Ishikawa (cell line): ENCODE measurements at regions not wholly inside any gene's neighbourhood (a gene's known extent, or its start where the extent isn't known, plus 50 kb on each side); places are given as distances from the start of the nearest gene placed in this dataset.

Experiments
- CEBPB ChIP-seq: IDR thresholded peaks from 2 replicates; pipeline ENCODE4 v1.6.1; 2012
- CREB1 ChIP-seq: IDR thresholded peaks from 2 replicates; pipeline ENCODE4 v1.6.1; 2012; ENCODE audit warnings: low read depth
- EGR1 ChIP-seq: IDR thresholded peaks from 2 replicates; pipeline ENCODE4 v1.6.1; 2012
- EP300 ChIP-seq: IDR thresholded peaks from 2 replicates; pipeline ENCODE4 v1.6.1; 2012; ENCODE audit warnings: borderline replicate concordance
- FOXM1 ChIP-seq: IDR thresholded peaks from 2 replicates; pipeline ENCODE4 v1.6.1; 2012; ENCODE audit warnings: low read depth, borderline replicate concordance
- MAX ChIP-seq: IDR thresholded peaks from 2 replicates; pipeline ENCODE4 v1.6.1; 2012
- NFIC ChIP-seq: IDR thresholded peaks from 2 replicates; pipeline ENCODE4 v1.6.1; 2012
- RAD21 ChIP-seq: IDR thresholded peaks from 2 replicates; pipeline ENCODE4 v1.6.1; 2012; ENCODE audit warnings: low read depth
- REST ChIP-seq: IDR thresholded peaks from 2 replicates; pipeline ENCODE4 v1.6.1; 2012; ENCODE audit warnings: low read depth, mild to moderate bottlenecking
- TAF1 ChIP-seq: IDR thresholded peaks from 2 replicates; pipeline ENCODE4 v1.6.1; 2012; ENCODE audit warnings: low read depth, mild to moderate bottlenecking
- TCF12 ChIP-seq: IDR thresholded peaks from 2 replicates; pipeline ENCODE4 v1.6.1; 2012; ENCODE audit warnings: low read depth
- TEAD4 ChIP-seq: IDR thresholded peaks from 2 replicates; pipeline ENCODE4 v1.6.1; 2012
- USF1 ChIP-seq: IDR thresholded peaks from 2 replicates; pipeline ENCODE4 v1.6.1; 2012
- YY1 ChIP-seq: IDR thresholded peaks from 2 replicates; pipeline ENCODE4 v1.6.1; 2012; ENCODE audit warnings: low read depth
- ZBTB7A ChIP-seq: IDR thresholded peaks from 2 replicates; pipeline ENCODE4 v1.6.1; 2012; ENCODE audit warnings: low read depth

- TF ChIP-seq CEBPB (no peak), ZBTB7A (no peak), FOXM1 (no peak), YY1 (no peak), CREB1 (no peak), RAD21 (no peak), EP300 (no peak), TAF1 (no peak), TCF12 (no peak), REST (no peak), EGR1 (no peak), MAX (no peak), NFIC (no peak), USF1 (no peak)
Observed at GRCh38 chr1:38744452-38745350, 114.9 kb downstream of the RRAGC start.

GRCh38 chr1:38743184-38743583, 116.4 kb downstream of the RRAGC start:
- TF ChIP-seq NFIC (no peak), USF1 (no peak), YY1 (no peak), MAX (no peak), EGR1 (no peak), TAF1 (no peak), CEBPB (no peak), TEAD4 (no peak), ZBTB7A (no peak), REST (no peak), CREB1 (no peak), FOXM1 (no peak), EP300 (no peak), RAD21 (no peak)

- TF ChIP-seq YY1: no peak
- no peak for TF ChIP-seq NFIC
- TF ChIP-seq TAF1: no peak
- no peak for TF ChIP-seq TCF12
- no peak for TF ChIP-seq EGR1
- TF ChIP-seq FOXM1: no peak
Observed at GRCh38 chr1:38741341-38741740, 118.2 kb downstream of the RRAGC start.

GRCh38 chr1:38740487-38740886, 119.1 kb downstream of the RRAGC start:
- no peak for TF ChIP-seq RAD21
- TF ChIP-seq MAX: no peak
- TF ChIP-seq USF1: no peak
- TF ChIP-seq REST: no peak
- no peak for TF ChIP-seq YY1
- no peak for TF ChIP-seq ZBTB7A
- TF ChIP-seq TAF1: no peak
- TF ChIP-seq CEBPB: no peak
- TF ChIP-seq EGR1: no peak
- TF ChIP-seq EP300: no peak
- TF ChIP-seq TEAD4: no peak
- no peak for TF ChIP-seq CREB1
- TF ChIP-seq NFIC: no peak
- TF ChIP-seq FOXM1: no peak
- TF ChIP-seq TCF12: no peak
